ENCODE measurements at regions not wholly inside any gene's neighbourhood (a gene's known extent, or its start where the extent isn't known, plus 50 kb on each side); places are given as distances from the start of the nearest gene placed in this dataset.

GRCh38 chr11:79550809-79551208, 110.0 kb upstream of the TENM4 start:
- TF ChIP-seq, protein P1, sequence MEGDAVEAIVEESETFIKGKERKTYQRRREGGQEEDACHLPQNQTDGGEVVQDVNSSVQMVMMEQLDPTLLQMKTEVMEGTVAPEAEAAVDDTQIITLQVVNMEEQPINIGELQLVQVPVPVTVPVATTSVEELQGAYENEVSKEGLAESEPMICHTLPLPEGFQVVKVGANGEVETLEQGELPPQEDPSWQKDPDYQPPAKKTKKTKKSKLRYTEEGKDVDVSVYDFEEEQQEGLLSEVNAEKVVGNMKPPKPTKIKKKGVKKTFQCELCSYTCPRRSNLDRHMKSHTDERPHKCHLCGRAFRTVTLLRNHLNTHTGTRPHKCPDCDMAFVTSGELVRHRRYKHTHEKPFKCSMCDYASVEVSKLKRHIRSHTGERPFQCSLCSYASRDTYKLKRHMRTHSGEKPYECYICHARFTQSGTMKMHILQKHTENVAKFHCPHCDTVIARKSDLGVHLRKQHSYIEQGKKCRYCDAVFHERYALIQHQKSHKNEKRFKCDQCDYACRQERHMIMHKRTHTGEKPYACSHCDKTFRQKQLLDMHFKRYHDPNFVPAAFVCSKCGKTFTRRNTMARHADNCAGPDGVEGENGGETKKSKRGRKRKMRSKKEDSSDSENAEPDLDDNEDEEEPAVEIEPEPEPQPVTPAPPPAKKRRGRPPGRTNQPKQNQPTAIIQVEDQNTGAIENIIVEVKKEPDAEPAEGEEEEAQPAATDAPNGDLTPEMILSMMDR (conservative IDR thresholded peaks at IDR 0.05; ENCODE audit: low read depth, low read length): no peak
- TF ChIP-seq BHLHE40 (IDR thresholded peaks at IDR 0.05; ENCODE audit: low read depth, low read length) (no peak), MAFK (IDR thresholded peaks at IDR 0.05; ENCODE audit: low read depth, low read length) (no peak), POLR2A (IDR thresholded peaks at IDR 0.05; ENCODE audit: low read depth, low read length) (no peak), SMC3 (IDR thresholded peaks at IDR 0.05; ENCODE audit: low read depth, low read length) (no peak), RAD21 (IDR thresholded peaks at IDR 0.05; ENCODE audit: low read length) (no peak), USF2 (IDR thresholded peaks at IDR 0.05; ENCODE audit: low read depth, low read length) (no peak), FOS (IDR thresholded peaks at IDR 0.05; ENCODE audit: low read depth, low read length) (no peak), MAZ (IDR thresholded peaks at IDR 0.05; ENCODE audit: borderline replicate concordance, low read depth, low read length) (no peak), CEBPB (IDR thresholded peaks at IDR 0.05; ENCODE audit: low read depth, low read length) (no peak), MXI1 (IDR thresholded peaks at IDR 0.05; ENCODE audit: borderline replicate concordance, low read depth, low read length) (no peak), RCOR1 (IDR thresholded peaks at IDR 0.05; ENCODE audit: insufficient replicate concordance, low read length) (no peak), CHD1 (IDR thresholded peaks at IDR 0.05; ENCODE audit: low read depth, low read length) (no peak), NFE2L2 (IDR thresholded peaks at IDR 0.05; ENCODE audit: low read depth, low read length) (no peak)
